ENCODE measurements at regions not wholly inside any gene's neighbourhood (a gene's known extent, or its start where the extent isn't known, plus 50 kb on each side); places are given as distances from the start of the nearest gene placed in this dataset.

- TF ChIP-seq, protein P1, sequence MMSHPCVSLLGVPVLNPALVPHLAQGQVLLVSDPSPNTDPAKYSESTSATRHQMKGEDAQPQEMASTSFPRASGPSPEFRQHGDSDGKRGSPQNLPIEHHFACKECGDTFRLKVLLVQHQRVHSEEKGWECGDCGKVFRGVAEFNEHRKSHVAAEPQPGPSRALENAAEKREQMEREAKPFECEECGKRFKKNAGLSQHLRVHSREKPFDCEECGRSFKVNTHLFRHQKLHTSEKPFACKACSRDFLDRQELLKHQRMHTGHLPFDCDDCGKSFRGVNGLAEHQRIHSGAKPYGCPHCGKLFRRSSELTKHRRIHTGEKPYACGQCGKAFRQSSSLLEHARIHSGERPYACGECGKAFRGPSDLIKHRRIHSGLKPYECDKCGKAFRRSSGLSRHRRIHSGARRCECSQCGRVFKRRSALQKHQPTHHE (CRISPR knock-in tag; IDR thresholded peaks at IDR 0.05; ENCODE audit: borderline replicate concordance): no peak
- TF ChIP-seq TCF7L2 (IDR thresholded peaks at IDR 0.05; ENCODE audit: low read depth, low read length) (no peak), CTCF (CRISPR knock-in tag; IDR thresholded peaks at IDR 0.05) (no peak), YY1 (IDR thresholded peaks at IDR 0.05; ENCODE audit: insufficient read depth, insufficient replicate concordance, low read depth, low read length) (no peak), TAF1 (CRISPR knock-in tag; IDR thresholded peaks at IDR 0.05) (no peak), ZNF768 (CRISPR knock-in tag; IDR thresholded peaks at IDR 0.05) (no peak), FOXJ3 (CRISPR knock-in tag; IDR thresholded peaks at IDR 0.05; ENCODE audit: borderline replicate concordance) (no peak), ATF1 (CRISPR knock-in tag; IDR thresholded peaks at IDR 0.05) (no peak), RNF219 (CRISPR knock-in tag; IDR thresholded peaks at IDR 0.05) (no peak), ZNF256 (CRISPR knock-in tag; conservative IDR thresholded peaks at IDR 0.05) (no peak), CC2D1A (CRISPR knock-in tag; IDR thresholded peaks at IDR 0.05) (no peak), ATF3 (CRISPR knock-in tag; IDR thresholded peaks at IDR 0.05) (no peak)
- TF ChIP-seq, protein P2, sequence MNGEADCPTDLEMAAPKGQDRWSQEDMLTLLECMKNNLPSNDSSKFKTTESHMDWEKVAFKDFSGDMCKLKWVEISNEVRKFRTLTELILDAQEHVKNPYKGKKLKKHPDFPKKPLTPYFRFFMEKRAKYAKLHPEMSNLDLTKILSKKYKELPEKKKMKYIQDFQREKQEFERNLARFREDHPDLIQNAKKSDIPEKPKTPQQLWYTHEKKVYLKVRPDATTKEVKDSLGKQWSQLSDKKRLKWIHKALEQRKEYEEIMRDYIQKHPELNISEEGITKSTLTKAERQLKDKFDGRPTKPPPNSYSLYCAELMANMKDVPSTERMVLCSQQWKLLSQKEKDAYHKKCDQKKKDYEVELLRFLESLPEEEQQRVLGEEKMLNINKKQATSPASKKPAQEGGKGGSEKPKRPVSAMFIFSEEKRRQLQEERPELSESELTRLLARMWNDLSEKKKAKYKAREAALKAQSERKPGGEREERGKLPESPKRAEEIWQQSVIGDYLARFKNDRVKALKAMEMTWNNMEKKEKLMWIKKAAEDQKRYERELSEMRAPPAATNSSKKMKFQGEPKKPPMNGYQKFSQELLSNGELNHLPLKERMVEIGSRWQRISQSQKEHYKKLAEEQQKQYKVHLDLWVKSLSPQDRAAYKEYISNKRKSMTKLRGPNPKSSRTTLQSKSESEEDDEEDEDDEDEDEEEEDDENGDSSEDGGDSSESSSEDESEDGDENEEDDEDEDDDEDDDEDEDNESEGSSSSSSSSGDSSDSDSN (CRISPR knock-in tag; IDR thresholded peaks at IDR 0.05): no peak
These were observed 336.7 kb downstream of the GJA1 start for GRCh38 chr6:121771937-121772720.
